ENCODE measurements at regions not wholly inside any gene's neighbourhood (a gene's known extent, or its start where the extent isn't known, plus 50 kb on each side); places are given as distances from the start of the nearest gene placed in this dataset.

DNA sequence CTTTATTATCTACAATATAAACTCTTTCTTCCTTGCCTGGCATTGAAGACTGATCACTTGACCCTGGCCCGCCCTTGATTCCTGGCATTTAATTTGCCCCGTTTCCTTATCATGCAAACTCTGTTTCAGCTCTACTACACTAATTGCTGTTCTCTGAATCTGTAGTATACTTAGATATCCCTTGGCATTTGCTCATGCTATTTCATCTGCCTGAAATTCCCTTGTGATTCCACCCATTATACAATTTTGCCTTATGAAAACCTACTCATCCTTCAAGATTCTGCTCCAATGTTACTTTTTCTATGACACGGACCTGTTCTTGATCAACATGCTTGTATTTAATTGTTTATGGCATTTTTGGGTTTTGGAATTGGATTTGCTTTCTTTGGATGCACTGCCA is 459.9 kb upstream of the AMOT start:
- Histone ChIP-seq H3K79me2 (ENCODE audit: low read length) (no peaks in the 10 kb centered on the region), H3K9me2 (replicated peaks; ENCODE audit: low read length) (no peaks in the 10 kb centered on the region), H3K36me3 (ENCODE audit: low read depth, low read length) (no peaks in the 10 kb centered on the region), H3K27me3 (ENCODE audit: low read length) (no peaks in the 10 kb centered on the region), H3K27ac (ENCODE audit: low read length) (no peak overlapping the region), H4K20me1 (ENCODE audit: low read length) (no peaks in the 10 kb centered on the region), H3K9ac (ENCODE audit: low read length) (no peak overlapping the region), H3K9me3 (ENCODE audit: low read length) (0 out of 2 replicates have a peak, but pooled peaks cover 3% of the 10 kb centered on the region), H3K4me3 (ENCODE audit: low read length) (no peak overlapping the region), H2AFZ (ENCODE audit: low read length) (no peak overlapping the region), H3K4me1 (ENCODE audit: insufficient read depth, low read length) (no peaks in the 10 kb centered on the region), H3K4me2 (ENCODE audit: low read length) (no peak overlapping the region), H3F3A (ENCODE audit: low read length, unreplicated experiment) (no peaks in the 10 kb centered on the region)
- CTCF ChIA-PET: no interaction called here
- POLR2A ChIA-PET (ENCODE audit: unreplicated experiment): no interaction called here
- ATAC-seq (no peak), DNase-seq (no peak)
- no TSS peak for BruUV-seq (replicated peaks)
- TF ChIP-seq EZH2 (IDR thresholded peaks at IDR 0.05; ENCODE audit: low read length, unreplicated experiment) (no peak), EZH2phosphoT487 (IDR thresholded peaks at IDR 0.05; ENCODE audit: borderline replicate concordance, low read length) (no peak)
- TF ChIP-seq, protein P1, sequence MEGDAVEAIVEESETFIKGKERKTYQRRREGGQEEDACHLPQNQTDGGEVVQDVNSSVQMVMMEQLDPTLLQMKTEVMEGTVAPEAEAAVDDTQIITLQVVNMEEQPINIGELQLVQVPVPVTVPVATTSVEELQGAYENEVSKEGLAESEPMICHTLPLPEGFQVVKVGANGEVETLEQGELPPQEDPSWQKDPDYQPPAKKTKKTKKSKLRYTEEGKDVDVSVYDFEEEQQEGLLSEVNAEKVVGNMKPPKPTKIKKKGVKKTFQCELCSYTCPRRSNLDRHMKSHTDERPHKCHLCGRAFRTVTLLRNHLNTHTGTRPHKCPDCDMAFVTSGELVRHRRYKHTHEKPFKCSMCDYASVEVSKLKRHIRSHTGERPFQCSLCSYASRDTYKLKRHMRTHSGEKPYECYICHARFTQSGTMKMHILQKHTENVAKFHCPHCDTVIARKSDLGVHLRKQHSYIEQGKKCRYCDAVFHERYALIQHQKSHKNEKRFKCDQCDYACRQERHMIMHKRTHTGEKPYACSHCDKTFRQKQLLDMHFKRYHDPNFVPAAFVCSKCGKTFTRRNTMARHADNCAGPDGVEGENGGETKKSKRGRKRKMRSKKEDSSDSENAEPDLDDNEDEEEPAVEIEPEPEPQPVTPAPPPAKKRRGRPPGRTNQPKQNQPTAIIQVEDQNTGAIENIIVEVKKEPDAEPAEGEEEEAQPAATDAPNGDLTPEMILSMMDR (conservative IDR thresholded peaks at IDR 0.05; ENCODE audit: low read depth, low read length): no peak
- intact Hi-C loops (cut with micrococcal nuclease): no loop called here

DNA sequence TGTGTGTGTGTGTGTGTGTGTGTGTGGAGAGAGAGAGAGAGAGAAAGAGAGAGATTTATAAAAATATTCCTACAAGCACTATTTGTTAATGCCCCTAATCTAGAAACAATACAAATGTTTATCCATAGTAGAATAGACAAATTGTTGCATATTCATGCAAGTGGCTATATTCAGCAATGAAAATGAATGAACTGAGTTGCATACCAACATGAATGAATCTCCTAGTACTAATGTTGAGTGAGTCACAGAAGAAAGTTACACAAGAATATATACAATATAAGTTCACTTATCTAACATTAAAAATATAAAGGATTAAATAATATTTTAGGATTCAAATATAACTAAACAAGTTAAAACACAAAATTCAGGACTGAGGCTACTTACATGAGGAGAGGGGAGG is 456.8 kb upstream of the AMOT start:
- H3K9me2 ChIP-seq (replicated peaks; ENCODE audit: low read length): no peaks in the 10 kb centered on the region
- H3K4me3 ChIP-seq (ENCODE audit: low read length): no peak overlapping the region
- H3F3A ChIP-seq (ENCODE audit: low read length, unreplicated experiment): no peaks in the 10 kb centered on the region
- CTCF ChIA-PET: no interaction called here
- no peaks in the 10 kb centered on the region for H3K36me3 ChIP-seq (ENCODE audit: low read depth, low read length)
- H3K27me3 ChIP-seq (ENCODE audit: low read length): no peaks in the 10 kb centered on the region
- intact Hi-C loops (cut with micrococcal nuclease): no loop called here
- H3K9me3 ChIP-seq (ENCODE audit: low read length): no peaks in the 10 kb centered on the region
- H3K9ac ChIP-seq (ENCODE audit: low read length): no peak overlapping the region
- BruUV-seq (replicated peaks): no TSS peak
- no peaks in the 10 kb centered on the region for H3K4me1 ChIP-seq (ENCODE audit: insufficient read depth, low read length)
- TF ChIP-seq, protein P1 (conservative IDR thresholded peaks at IDR 0.05; ENCODE audit: low read depth, low read length): no peak
- TF ChIP-seq EZH2 (IDR thresholded peaks at IDR 0.05; ENCODE audit: low read length, unreplicated experiment) (no peak), EZH2phosphoT487 (IDR thresholded peaks at IDR 0.05; ENCODE audit: borderline replicate concordance, low read length) (no peak)
- H3K4me2 ChIP-seq (ENCODE audit: low read length): no peak overlapping the region
- POLR2A ChIA-PET (ENCODE audit: unreplicated experiment): no interaction called here
- H4K20me1 ChIP-seq (ENCODE audit: low read length): no peaks in the 10 kb centered on the region
- H2AFZ ChIP-seq (ENCODE audit: low read length): no peak overlapping the region
- ATAC-seq (no peak), DNase-seq (no peak)
- no peaks in the 10 kb centered on the region for H3K79me2 ChIP-seq (ENCODE audit: low read length)
- no peak overlapping the region for H3K27ac ChIP-seq (ENCODE audit: low read length)

DNA sequence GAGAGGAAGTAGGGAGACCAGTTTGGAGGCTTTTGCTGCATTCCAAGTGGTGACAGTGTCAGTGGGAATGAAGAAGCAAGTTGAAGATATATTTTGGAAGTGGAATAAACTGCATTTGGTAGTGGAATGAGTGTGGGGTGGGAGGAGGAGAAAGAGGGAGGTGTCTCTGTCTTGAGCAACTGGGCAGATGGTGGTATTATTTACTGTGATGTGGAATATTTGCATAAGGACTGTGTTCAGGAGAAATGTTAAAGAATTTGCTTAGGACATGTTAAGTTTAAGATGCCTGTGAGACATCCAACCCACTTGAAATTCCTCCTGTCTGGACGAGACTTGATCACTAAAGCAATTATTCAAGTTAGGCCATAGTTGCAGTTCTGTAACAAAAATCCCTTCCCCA is 448.9 kb upstream of the AMOT start:
- intact Hi-C loops (cut with micrococcal nuclease): no loop called here
- no peaks in the 10 kb centered on the region for H3K36me3 ChIP-seq (ENCODE audit: low read depth, low read length)
- no peaks in the 10 kb centered on the region for H3F3A ChIP-seq (ENCODE audit: low read length, unreplicated experiment)
- ATAC-seq (no peak), DNase-seq (no peak)
- H3K79me2 ChIP-seq (ENCODE audit: low read length): no peaks in the 10 kb centered on the region
- TF ChIP-seq EZH2 (IDR thresholded peaks at IDR 0.05; ENCODE audit: low read length, unreplicated experiment) (no peak), EZH2phosphoT487 (IDR thresholded peaks at IDR 0.05; ENCODE audit: borderline replicate concordance, low read length) (no peak)
- TF ChIP-seq, protein P1 (conservative IDR thresholded peaks at IDR 0.05; ENCODE audit: low read depth, low read length): no peak
- no peak overlapping the region for H3K9ac ChIP-seq (ENCODE audit: low read length)
- H3K9me2 ChIP-seq (replicated peaks; ENCODE audit: low read length): no peaks in the 10 kb centered on the region
- no peak overlapping the region for H3K27ac ChIP-seq (ENCODE audit: low read length)
- no peak overlapping the region for H3K4me3 ChIP-seq (ENCODE audit: low read length)
- POLR2A ChIA-PET (ENCODE audit: unreplicated experiment): no interaction called here
- no peaks in the 10 kb centered on the region for H3K9me3 ChIP-seq (ENCODE audit: low read length)
- CTCF ChIA-PET: no interaction called here
- no peaks in the 10 kb centered on the region for H4K20me1 ChIP-seq (ENCODE audit: low read length)
- no peak overlapping the region for H3K4me2 ChIP-seq (ENCODE audit: low read length)
- no TSS peak for BruUV-seq (replicated peaks)
- no peaks in the 10 kb centered on the region for H3K27me3 ChIP-seq (ENCODE audit: low read length)
- H2AFZ ChIP-seq (ENCODE audit: low read length): no peak overlapping the region
- no peaks in the 10 kb centered on the region for H3K4me1 ChIP-seq (ENCODE audit: insufficient read depth, low read length)
